ENCODE measurements at regions not wholly inside any gene's neighbourhood (a gene's known extent, or its start where the extent isn't known, plus 50 kb on each side); places are given as distances from the start of the nearest gene placed in this dataset.

DNA sequence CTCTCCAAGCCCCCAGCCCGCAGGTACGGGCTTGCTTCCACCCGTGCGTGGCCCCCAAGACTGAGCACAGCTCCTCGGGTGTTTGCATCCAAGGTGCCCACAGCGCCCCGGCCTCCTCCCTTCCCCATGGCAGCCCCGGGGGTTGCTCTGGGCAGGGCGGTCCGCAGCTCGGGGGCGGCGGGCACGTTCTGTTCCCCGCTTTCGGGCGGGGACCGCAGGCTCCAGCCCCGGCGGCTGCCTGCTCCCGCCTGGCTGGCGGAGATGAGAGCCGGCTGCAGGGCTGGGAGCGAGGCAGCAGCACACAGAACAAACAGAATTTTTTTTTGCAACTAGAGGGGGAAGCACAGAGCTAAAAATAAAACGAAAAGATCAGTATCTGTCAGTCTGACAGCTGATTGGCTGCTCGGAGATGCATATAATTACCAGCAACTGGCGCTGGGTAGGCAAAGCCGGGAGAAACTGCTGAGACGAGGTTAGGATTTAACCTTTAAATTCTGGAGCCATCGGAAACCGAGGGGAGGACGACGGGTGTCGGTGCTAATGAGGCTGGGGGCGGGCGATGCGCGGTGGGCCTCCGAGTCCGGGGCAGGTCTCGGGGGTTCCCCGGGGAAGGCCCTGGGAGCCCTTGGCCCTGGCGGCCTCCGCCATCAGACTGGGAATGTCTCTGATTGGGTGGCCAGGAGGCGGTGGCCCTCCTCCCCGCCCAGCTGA, 142.7 kb upstream of the IER5L start:
- TF ChIP-seq, protein P1, sequence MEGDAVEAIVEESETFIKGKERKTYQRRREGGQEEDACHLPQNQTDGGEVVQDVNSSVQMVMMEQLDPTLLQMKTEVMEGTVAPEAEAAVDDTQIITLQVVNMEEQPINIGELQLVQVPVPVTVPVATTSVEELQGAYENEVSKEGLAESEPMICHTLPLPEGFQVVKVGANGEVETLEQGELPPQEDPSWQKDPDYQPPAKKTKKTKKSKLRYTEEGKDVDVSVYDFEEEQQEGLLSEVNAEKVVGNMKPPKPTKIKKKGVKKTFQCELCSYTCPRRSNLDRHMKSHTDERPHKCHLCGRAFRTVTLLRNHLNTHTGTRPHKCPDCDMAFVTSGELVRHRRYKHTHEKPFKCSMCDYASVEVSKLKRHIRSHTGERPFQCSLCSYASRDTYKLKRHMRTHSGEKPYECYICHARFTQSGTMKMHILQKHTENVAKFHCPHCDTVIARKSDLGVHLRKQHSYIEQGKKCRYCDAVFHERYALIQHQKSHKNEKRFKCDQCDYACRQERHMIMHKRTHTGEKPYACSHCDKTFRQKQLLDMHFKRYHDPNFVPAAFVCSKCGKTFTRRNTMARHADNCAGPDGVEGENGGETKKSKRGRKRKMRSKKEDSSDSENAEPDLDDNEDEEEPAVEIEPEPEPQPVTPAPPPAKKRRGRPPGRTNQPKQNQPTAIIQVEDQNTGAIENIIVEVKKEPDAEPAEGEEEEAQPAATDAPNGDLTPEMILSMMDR (conservative IDR thresholded peaks at IDR 0.05) = no peak
- no peak for TF ChIP-seq EZH2 (IDR thresholded peaks at IDR 0.05; ENCODE audit: low read depth)
